MV-4-11 (cell line): ENCODE measurements at regions not wholly inside any gene's neighbourhood (a gene's known extent, or its start where the extent isn't known, plus 50 kb on each side); places are given as distances from the start of the nearest gene placed in this dataset.
"Not testable (repeated sequence)": the region's sequence is repeated elsewhere in the genome, so short reads cannot be mapped to it uniquely, and the experiment has no call there.

Experiments used
- DNase-seq: peaks from one replicate; lab custom pipeline; 2025; lab: John Stamatoyannopoulos, UW

DNA sequence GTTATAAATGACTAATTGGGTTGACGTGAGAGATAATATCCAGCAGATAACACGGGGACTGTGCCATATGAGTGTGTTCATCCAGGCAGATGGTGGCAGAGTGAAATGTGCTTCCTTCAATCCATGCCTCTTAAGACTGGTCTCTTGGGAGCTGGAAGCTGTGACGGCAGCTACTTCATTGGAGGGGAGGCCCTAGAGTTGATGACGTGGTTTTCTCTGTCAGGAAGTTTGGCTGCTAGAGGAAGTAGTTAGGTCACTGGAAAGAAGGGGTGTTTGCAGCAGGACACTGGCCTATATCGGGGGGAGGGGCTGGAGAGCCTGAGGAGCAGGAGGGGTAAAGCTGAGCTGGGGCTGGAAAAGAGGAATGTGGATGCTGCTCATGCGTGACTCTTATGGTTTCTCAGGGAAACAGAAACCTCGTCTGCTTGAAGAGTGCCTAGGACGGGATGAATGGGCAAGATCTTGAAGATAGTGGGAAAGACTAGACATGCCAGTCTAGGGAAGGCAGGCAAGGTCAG lies 3051.6 kb downstream of the RPIA start:
- DNase-seq: not testable (repeated sequence)

DNA sequence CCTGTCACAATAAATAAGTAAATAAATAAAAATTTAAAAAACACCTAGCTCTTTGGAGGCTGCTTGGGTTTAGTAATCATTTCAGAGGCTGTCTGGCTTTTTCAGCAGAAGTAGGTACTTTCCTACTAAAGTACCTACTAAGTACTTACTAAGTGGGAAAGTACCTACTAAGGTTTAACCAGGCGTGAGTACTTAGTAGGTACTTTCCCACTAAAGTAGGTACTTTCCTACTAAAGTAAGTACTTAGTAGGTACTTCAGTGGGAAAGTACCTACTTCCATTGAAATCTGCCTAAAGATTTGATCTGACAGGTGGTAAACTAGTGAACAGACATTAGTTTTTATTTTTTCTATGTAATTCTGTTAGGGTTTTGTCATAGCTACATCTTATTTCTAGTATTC lies 3052.4 kb downstream of the RPIA start:
- DNase-seq: not testable (repeated sequence)

DNA sequence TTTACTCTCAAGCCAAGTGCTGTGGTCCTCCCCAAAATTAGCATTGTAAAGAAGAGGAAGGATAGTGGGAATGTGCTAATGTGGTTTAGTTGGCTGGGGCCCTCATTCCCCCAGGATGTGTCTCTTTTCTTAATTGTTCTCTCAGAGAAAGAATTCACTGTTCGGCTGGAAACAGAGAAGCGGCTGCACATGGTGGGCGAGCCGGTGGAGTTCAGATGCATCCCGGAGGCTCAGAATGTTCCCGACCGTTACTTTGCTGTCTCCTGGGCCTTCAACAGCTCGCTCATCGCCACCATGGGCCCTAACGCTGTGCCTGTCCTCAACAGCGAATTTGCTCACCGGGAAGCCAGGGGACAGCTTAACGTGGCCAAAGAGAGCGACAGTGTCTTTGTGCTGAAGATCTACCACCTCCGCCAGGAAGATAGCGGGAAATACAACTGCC lies 3053.2 kb downstream of the RPIA start:
- not testable (repeated sequence) for DNase-seq

DNA sequence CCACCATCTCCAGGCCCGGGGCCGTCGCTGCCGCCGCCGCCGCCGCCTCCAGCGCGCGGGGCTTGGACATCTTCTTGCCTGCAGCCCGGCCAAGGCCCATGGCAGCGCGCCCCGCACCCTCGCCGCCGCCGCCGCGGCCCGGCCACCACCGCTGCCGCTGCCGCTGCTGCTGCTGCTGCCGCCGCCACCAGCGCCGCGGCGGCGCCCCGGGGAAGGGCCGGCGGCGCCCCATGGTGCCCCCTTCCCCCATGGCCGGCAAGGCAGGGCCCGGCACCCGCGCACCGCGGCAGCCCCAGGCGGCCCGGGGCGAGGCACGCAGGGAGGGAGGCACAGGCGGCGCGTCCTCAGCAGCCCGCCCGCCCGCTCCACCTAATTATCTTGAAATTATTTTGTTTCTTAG lies 3057.4 kb downstream of the RPIA start:
- DNase-seq: no peak

DNA sequence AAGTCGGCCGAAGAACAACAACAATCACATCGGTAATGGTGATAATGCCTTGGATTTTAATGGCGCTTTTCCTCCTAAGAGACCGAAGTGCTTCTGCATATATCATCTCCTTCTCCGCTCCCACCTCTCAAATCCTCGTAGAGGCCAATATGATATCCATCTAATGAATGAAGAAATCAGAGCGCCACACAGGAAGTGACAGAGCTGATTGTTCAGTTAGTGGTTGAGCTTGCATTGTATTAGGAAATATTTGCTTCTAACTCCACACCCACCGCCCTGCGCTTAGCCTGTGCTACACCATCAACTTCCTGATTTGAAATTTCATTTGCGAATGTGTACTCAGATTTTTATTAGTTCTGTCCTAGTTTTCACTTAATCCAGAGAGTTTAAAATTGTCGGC lies 3058.2 kb downstream of the RPIA start:
- peak; percentile 30 for DNase-seq

DNA sequence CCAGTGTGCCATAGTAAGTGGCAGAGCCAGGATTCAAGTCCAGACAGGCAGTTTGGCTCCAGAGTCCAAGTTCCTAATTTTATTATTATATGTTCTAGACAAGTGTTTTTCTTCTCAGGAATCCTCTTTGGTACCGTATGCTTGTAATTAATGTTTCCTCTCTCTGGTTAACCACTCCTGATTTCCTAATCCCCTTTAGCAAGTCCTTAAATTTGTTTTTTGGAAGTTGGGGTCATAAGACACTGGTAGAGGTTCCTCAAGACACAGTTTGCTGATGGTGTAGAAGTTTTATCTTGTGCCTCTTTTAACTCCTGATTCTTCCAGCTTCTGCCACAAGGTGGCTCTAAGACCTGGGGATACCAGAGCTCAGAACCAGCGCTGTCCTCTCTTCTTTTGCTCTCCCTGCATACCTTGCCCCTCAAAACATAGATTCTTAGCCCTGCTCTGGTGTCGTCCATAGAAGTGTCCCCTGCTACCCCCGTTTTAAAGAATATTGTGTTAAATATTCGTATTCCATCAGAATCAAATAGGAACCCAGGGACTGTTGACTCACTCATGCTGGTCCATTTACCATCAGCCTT lies 3068.0 kb downstream of the RPIA start:
- not testable (repeated sequence) for DNase-seq

DNA sequence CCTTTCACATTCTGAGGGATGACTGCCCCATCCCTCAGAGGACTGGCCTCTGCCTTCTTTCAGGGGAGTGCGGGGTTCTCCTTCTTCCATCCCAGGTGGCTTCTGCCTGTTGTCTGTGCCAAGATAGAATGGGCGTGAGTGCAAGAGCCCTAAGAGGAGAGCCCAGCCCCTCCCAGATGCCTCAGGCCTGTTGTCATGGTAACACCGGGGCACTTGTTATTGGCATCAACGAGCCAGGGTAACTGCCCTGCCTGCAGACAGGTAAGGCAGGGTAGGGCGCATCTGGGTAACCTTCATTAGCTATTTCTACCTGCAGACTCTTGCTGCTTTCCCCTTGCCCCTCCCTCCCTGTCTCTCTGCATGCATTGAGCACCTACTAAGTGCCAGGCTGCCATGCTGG lies 3069.2 kb downstream of the RPIA start:
- not testable (repeated sequence) for DNase-seq

DNA sequence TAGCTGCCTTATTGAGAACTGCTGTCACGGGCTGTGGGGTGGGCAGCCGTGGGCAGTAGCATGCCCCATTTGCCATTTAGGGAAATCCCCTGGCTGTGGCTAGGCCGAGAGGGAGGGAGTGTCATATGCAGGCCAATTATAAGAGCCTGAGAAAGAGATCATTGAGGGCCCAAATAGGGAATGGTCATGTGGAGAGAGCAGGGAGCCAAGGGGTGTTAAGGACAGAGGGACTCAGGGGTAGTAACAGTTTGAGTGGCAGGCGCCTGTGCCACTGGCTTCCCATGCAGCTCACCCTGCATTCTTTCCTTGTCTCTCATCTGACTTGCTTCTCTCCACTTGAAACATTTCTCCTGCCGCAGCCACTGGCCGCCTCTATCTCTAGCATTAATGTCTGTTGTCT lies 3070.8 kb downstream of the RPIA start:
- DNase-seq: not testable (repeated sequence)

DNA sequence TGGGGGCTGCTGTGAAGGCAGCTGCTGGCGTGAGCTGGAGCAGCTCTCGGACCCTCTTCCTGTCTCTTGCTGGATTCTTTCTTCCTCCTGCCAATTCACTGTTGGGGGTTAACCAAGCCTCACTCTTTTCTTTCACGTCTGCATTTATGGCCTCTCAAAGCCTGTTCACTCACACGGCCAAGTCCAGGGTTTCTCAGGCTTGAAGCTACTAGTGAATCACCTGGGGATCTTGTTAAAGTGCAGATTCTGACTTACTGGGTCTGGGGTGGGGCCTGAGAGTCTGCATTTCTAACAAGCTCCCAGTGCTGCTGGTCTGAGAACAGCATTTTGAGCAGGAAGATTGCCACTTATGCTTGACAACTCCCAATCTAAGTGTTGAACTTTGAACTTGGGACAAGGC lies 3072.2 kb downstream of the RPIA start:
- not testable (repeated sequence) for DNase-seq

DNA sequence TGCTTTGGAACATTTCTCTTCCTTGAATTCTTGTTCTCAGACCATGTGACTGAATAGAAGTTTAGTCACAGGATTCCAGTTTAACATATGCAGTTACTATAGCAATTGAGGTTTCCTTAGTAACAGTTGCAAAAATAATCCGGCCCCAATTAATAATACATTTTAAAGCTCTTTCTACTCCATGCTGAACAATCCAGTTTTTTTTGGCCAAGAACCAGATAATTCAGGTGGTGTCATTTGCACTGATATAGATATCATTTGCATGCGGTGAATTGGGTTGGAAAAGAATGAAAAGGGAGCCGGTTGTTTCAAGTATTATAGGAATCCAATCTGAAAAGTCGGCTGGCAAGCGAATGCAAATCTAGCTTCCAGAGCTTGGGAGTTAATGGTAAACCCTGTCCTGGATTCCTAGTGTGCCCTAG lies 3073.1 kb downstream of the RPIA start:
- DNase-seq: not testable (repeated sequence)

DNA sequence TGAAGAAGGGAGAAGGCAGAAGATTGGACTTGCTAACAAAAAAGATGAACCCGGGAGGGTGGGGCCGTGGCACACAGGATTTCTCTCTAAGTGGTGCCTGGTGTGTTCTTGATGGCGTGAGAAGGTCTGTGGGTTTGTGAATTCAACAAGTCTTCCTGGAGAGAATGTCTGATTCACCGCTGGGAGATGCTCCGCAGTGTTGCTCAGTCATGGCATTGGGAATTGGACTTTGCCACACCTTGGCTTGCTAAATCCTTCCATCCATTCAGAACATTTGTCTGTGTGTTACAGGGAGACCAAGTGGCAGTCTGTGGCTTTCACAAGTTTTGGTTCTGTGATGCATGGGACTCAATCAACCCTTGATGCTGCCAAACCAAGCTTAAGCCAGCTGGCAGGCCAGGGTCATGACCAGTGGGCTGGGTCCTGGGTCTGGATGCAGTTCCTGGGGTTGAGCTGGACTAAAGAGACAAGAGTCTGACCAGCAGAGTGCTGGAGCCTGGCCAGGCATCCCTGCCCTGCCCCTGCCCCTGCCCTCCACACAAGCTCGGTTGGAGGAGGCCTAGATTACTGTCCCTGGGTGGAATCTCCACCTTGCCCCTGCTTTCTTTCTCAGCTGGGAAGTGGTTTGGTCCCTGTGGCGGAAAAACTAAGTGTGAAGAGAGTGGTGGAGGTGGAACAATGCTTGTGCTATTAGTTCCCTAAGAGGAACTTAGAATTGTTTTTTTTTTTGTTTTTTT lies 3073.7 kb downstream of the RPIA start:
- not testable (repeated sequence) for DNase-seq

DNA sequence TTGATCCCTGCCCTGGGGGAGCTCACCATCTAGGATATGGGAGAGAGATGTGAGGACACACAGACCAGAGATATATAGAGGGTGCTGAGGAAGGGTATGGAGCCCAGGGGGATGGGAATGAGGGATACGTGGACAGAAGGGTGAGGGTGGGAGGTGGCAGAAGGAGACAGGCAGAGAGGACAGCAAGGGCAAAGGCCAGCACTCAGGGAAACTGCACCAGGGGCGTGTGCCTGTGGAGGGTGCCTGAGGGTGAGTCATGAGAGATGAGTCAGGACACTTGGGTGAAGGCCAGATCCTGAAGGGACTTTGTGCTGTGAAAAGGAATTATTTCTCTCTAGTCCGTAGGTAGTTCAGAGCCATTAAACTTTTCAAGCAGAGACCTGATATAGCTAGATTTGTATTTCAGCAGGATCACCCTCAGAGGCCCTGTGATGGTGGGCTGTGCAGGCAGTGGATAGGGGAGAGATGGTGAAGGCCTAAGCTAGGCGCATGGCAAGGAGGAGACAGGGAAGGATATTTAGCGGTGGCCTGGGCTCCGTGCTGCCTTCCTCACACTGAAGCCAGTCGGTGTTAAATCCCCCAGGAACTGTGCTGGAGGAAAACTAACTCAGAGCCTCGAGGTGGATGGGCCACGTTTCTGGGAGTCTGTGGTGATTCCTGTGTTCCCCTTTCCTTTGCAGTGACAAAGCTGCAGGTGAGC lies 3075.0 kb downstream of the RPIA start:
- DNase-seq: peak; percentile 12

DNA sequence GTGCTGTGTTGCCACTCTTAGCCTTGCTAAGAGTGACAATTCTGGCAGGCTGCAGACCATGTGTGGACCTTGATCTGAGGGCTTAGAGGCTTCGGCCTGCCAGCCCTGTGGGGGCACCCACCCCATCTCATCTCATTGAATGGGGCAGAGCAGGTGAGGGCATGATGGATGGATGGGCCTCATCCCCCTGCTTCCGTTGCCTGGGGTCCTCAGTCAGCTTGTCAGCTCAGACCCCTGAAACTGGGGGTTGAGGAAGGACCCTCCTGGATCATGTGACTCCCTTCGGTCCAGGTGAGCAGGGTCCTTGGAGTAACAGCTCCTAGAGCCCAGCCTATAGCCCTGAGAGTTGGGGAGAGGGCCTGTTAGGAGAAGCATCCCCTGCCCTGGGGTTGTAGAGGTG lies 3076.8 kb downstream of the RPIA start:
- DNase-seq: not testable (repeated sequence)

DNA sequence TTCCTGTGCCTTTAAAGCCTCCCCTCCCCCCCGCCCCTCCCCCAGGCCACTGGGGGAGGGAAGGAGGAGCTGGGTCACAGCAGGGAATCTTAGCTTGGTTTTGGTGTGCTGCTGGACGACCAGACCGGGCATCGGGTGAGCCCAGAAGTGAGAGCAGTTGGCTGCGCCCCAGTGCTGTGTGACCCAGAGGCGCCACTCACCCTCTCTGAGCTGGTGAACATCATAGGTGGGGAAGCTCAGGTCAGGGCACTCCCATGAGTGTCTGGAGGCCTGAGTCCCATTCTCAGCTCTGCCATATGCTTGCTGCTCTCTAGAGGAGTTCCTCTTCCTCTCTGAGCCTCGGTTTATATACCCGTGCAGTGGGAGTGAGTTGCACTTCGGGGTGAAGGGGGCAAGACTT lies 3077.5 kb downstream of the RPIA start:
- not testable (repeated sequence) for DNase-seq

DNA sequence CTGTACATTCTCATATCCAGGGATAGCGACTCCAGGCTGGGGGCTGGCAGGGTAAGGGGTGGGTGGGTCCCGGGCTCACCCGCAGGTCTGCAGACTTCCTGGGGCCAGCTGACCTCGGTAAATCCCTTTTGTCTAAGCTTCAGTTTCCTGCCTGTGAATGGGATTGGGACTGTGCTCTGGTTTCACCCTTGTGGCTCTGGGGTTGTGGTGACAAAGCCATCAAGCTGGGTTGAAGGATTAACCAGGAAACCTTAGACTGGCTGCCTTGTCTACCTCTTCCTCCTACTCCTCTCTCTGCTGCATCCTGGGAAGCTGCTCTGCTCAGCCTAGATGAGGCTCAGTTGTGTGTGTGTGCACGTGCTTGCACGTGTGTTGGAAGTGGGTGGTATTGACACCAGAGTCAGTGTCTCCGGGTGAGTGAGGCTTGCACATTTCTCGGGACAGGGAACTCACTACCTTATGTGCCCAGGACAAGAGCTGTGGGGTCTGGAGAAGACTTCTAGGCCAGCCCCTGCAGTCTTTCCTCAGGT lies 3078.6 kb downstream of the RPIA start:
- not testable (repeated sequence) for DNase-seq

DNA sequence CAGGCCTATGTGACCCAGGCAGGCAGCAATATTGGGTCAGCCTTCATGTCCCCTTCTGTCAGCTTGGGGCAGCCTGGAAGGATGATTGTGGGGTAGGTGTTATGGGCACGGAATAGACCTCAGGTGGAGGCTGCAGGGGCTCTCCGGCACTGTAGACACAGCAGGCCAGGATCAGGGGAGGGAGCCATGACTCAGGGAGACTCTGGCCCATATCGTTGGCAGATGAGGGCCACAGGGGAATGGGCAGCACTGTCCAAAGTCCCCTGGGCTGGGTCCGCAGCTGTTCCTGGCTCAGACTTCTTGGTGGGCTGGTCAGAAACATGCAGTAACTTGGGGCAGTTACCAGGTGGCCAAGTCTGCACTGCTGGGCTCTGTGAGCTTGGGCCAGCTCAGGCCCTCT lies 3080.1 kb downstream of the RPIA start:
- DNase-seq: not testable (repeated sequence)

DNA sequence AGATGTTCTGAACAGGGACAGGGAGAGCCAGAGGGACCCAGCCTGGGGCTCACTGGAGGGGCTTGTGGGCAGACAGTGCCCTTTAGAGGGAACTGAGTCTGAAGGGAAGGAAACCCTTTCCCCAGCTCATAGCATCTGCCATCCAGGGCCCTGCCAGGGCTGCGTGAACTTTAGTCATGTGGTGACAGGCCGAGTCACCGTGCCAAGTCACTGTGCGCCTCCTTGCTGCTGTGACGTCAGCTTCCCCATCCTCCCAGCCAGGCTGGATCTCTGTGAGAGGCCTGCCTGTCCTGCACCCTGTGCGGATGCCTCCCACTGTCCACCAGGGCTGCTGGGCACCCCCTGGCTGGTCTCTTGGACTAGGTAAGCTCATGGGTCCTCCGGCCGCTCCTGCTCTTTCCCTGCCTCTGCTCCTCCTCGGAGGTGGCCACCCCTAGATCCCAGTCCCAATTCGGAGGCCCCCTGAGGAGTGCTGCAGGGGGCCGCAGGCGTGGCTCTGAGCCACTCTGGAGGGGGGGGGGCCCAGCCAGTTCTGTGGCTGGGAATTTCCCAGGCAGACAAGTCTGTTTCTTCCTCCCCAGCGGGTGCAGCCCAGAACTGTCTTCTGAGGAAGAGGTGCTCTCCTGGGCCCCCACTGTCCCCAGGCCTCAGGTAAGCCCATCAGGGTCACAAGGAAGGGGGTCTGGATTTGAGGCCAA lies 3080.9 kb downstream of the RPIA start:
- not testable (repeated sequence) for DNase-seq

DNA sequence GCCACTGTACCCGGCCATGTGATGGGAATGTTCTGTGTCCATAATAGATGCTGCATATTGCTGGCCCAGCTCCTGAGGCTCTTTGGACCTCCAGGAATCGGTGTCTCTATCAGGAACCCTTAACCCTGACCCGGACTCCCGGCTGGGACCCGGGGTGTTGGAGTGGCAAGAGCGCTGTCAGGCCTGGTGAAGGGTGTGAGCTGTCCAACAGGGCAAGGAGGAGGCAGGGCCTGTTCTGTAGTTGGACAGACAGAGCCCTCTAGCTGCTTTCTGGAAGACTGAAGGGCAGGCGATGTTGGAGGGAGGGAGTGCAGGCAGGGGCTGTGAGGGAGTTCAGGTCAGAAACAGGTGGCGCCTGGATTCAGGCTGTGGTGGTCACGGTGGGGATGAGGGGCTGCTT lies 3082.3 kb downstream of the RPIA start:
- not testable (repeated sequence) for DNase-seq

DNA sequence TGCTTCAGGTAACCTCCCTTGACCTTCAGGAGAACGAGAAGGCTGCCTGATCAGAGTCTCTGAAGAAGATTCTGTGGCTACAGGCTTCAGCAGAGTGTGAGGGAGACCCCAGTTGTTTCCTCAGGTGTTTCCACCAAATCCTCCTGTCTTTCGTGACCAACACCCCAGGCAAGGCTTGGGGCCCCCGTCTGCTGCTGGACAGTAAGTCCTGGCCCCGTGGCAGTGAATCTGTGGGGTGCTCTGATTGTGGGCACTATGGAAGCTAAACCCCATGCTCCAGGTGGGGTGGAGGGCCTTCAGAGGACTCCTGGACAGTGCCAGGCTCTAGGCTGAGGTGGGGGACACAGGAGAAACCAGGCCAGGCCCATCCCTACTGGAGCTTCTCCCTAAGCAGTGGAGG lies 3083.7 kb downstream of the RPIA start:
- not testable (repeated sequence) for DNase-seq

DNA sequence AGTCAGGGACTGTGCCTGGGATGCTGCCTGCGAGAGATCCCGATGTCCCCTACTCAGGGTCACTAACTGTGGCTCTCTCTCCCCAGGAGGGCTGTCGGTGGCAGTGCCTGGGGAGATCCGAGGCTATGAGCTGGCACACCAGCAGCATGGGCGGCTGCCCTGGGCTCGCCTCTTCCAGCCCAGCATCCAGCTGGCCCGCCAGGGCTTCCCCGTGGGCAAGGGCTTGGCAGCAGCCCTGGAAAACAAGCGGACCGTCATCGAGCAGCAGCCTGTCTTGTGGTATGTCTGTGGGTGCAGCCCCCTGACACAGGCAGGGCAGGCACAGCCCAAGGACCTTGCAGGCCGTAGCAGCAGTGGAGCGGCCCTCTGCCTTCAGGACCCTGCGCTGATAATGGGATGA lies 3088.9 kb downstream of the RPIA start:
- not testable (repeated sequence) for DNase-seq

DNA sequence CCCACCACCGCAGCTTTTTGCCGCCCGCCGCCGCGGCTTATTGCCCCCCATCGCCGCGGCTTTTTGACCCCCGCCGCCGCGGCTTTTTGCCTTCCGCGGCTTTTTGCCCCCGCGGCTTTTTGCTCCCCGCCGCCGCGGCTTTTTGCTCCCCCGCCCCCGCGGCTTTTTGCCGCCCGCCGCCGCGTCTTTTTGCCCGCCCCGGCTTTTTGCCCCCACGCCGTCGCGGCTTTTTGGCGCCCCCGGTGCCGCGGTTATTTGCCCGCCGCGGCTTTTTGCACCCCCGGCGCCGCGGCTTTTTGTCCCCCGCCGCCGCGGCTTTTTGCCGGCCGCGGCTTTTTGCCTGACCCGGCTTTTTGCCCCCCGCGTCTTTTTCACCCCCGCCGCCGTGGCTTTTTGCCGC lies 3061.8 kb upstream of the TEKT4 start:
- not testable (repeated sequence) for DNase-seq
